Muscle of back (tissue), 3 donors: ENCODE measurements at regions not wholly inside any gene's neighbourhood (a gene's known extent, or its start where the extent isn't known, plus 50 kb on each side); places are given as distances from the start of the nearest gene placed in this dataset.
A peak's percentile ranks its signal among the peaks of the same experiment; 100 is the strongest.
"Not testable (repeated sequence)": the region's sequence is repeated elsewhere in the genome, so short reads cannot be mapped to it uniquely, and the experiment has no call there.

ENCODE experiments used
- DNase-seq, 3 donors: peaks; one replicate each; pipeline versions ENCODE4 v3.0.0 to v3.0.0-alpha.2; 2013

GRCh38 chr3:144816323-144816722 lies 844.7 kb downstream of the DIPK2A start:
- no peak for DNase-seq

GRCh38 chr3:144818973-144819372 lies 847.4 kb downstream of the DIPK2A start:
- DNase-seq = no peak

DNA sequence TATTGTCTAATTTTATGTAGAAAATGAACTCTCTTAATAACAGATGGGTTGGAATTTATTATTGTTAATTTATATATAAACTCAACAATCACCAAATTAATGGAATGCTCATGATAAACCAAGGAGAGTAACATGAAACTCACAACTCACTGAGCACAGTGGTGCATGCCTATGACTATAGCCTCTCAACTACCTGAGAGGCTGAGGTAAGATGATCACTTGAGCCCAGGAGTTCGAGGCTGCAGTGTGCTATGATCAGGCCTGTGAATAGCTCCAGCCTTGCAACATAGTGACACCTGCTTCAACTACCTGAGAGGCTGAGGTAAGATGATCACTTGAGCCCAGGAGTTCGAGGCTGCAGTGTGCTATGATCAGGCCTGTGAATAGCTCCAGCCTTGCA lies 848.6 kb downstream of the DIPK2A start:
- not testable (repeated sequence) for DNase-seq

DNA sequence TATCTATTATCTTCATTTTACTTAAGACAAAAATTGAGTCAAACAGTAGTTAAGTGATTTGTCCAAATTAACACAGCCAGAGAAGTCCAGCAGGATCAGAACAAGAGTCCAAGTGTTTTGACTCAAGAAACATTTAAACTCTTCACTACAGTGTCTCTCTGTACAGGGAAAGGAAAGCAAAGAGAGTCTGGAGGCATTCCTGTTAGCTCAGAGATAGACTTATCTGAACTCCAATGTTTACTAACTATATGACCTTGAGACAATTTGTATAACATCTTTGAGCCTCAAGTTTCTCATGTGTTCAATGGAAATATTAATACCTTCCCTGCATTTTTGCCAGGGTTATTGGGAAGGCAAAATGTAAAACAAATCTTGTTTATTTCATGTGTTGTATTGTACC lies 849.1 kb downstream of the DIPK2A start:
- DNase-seq = no peak

DNA sequence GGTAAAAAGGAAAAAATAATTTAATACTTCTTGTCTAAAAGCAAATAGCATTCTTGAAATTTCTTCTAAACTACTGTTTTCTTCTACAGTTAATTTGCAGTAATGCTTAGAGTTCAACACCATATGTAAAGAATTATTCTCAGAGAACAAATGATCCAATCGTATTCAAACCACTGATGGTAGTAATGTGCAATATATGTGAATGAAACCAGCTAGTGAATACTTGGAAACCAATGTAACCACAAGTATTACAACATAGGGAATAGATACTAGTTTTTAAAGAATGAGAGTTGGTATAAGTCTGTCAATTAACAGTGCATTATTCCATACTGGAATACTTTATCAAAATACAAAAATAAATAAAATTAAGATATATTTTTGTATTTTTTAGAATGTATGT lies 850.0 kb downstream of the DIPK2A start:
- DNase-seq = peak in 1 of 3 donors; percentile 79

- no peak for DNase-seq
Measured at GRCh38 chr3:144822671-144823070, 851.0 kb downstream of the DIPK2A start.

- DNase-seq = no peak
Measured at GRCh38 chr3:144831955-144832716, 860.5 kb downstream of the DIPK2A start.

DNA sequence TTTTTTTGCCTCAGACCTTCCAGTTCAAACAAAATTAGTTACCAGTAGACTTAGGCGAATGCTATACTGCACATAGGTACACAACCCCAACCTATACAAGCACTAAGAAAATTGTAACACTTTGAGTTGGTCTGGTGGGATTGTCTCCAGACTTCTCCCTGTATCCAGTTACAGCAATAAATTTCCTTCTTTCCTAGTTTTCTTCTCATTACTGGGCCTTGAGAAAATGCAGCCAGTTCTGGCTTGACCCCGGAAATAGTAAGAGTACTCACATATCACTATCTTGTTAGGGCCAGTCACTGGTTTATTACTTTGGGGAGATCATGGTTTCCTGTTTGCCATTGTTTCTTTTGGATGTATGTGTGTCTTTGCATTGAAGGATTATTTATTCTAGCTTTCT lies 868.4 kb downstream of the DIPK2A start:
- DNase-seq = no peak

GRCh38 chr3:144840866-144841265 lies 869.2 kb downstream of the DIPK2A start:
- no peak for DNase-seq

DNA sequence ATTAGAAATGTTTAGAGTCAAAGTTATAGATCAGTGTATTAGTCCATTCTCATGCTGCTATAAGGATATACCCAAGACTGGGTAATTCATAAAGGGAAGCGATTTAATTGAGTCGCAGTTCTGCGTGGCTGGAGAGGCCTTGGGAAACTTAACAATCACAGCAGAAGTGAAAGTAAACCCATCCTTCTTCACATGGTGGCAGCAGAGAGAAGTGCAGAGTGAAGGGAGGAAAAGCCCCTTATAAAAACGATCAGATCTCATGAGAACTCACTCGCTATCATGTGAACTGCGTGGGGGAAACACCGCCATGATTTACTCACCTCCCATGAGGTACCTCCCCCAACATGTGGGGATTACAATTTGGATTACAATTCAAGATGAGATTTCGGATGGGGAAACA lies 871.5 kb downstream of the DIPK2A start:
- DNase-seq = peak in 1 of 3 donors; percentile 5

DNA sequence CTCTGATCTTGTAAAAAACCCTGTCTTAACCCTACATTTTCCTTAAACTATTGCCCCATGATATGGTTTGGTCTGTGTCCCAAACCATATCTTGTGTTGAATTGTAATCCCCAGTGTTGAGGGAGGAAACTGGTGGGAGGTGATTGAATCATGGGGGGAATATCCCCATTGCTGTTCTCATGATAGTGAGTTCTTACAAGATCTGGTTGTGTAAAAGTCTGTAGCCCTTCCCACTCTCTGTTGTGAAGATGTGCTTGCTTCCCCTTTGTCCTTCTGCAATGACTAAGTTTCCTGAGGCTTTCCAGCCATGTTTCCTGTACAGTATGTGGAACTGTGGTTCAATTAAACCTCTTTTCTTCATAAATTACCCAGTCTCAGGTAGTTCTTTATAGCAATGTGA lies 881.4 kb downstream of the DIPK2A start:
- DNase-seq = no peak

- DNase-seq = not testable (repeated sequence)
Measured at GRCh38 chr3:144854020-144854419, 882.4 kb downstream of the DIPK2A start.

DNA sequence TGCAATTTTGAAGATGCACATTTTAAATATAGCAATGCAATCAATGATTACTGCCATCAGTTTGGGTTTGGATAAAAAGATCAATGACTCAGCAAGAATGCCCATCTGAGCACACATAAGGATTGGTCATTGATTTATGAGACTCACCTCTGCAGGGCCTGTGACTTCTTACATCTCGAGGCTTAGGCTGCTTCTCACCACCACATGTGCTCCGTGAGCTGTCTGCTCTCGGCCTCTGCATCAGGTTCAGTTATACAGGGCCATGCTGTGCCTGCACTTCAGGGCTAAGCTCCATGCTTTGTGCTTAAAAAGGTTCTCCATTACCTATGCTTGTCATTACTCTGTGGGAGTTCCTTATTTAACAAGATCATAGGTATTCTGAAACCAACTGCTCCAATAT lies 887.5 kb downstream of the DIPK2A start:
- DNase-seq = no peak

- no peak for DNase-seq
Measured at GRCh38 chr3:144864646-144865045, 893.0 kb downstream of the DIPK2A start.

GRCh38 chr3:144865948-144866347 lies 894.3 kb downstream of the DIPK2A start:
- no peak for DNase-seq

- peak in 2 of 3 donors; percentile 10 to 33 for DNase-seq
Measured at GRCh38 chr3:144866476-144866875, 894.9 kb downstream of the DIPK2A start.

DNA sequence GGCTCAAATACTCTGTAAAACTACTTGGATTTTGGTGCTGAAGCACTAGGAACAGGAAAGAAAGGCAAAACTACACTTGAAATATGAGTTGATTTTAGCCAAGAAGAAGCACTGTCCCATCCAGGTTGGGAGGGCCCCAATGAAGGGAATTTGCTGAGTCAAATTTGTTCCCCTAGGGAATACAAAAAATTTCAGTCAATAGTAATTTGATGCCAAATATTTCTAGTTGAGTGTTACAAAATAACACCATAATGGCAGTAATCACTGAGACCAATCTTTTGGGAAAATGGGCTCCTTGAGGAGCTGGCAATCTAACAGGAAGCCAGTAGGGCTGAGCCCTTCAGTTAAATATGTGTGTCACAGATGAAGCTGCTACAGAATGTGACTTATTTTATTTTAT lies 896.9 kb downstream of the DIPK2A start:
- no peak for DNase-seq

GRCh38 chr3:144873066-144873465 lies 901.4 kb downstream of the DIPK2A start:
- no peak for DNase-seq

GRCh38 chr3:144875211-144875610 lies 903.6 kb downstream of the DIPK2A start:
- DNase-seq = peak in 1 of 3 donors; percentile 54

- no peak for DNase-seq
Measured at GRCh38 chr3:144877356-144877755, 905.7 kb downstream of the DIPK2A start.

DNA sequence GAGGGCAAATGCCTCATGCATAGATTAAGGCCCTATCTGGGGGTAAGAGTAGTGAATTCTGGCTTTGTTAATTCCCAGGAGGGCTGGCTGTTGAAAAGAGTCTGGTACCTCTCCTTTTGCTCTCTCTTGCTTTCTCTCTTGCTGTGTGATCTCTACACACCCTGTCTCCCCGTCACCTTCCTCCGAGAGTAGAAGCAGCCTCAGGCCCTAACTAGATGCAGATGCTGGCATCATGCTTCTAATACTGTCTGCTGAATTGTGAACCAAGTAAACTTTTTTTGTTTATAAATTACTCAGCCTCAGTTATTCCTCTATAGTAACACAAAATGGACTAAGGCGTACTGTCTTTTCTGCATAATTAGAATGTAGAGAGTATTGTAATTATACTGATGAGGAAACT lies 908.1 kb downstream of the DIPK2A start:
- no peak for DNase-seq

DNA sequence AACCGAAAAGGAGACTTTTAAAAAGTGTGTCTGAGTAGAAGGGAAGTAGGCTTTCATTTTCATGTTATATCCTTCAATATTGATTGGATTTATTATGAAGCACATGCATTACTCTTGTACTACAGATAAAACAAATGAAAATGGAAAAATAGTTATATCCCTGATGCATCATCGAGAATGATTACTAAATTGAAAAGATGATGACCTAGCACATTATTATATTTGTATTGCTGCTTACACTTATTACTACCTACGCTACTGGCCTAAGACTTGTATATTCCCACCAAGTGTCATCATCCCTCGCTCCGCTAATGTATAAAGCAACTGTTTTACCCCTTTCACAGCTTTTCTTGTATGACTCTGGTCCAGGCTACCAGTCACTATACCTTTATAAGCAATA lies 922.4 kb downstream of the DIPK2A start:
- DNase-seq = no peak

DNA sequence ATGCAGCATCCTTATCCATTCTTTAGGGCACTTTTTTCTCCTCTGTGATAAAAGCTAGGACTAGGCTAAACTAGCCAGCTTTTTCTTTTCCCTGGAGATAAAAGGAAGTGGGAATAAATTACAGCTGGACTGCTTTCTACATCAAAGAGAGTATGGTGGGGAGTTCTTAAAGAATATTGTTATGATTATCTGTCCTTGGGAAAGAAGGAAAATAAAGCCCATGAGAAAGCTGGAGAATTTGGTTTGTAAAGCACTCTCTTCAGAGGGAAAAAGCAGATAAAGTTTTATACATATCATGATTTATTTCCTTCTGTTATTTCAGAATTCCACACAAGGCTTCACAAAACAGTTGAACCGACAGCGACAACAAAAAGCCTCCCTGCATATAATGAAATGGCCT lies 923.0 kb downstream of the DIPK2A start:
- DNase-seq = no peak

- no peak for DNase-seq
Measured at GRCh38 chr3:144900366-144900765, 928.7 kb downstream of the DIPK2A start.
